Ovary (tissue), 3 donors: ENCODE measurements at regions not wholly inside any gene's neighbourhood (a gene's known extent, or its start where the extent isn't known, plus 50 kb on each side); places are given as distances from the start of the nearest gene placed in this dataset.

ENCODE experiments used
- CTCF ChIP-seq, 3 donors: fragments of 450-650 bp in 2 of 3; fragments of 200-600 bp in 1 of 3; IDR thresholded peaks; one replicate each; pipeline versions ENCODE4 v1.5.1 to v1.8.0; 2016 to 2022; ENCODE audit warnings: antibody characterized with exemption in 3 of 3, mild to moderate bottlenecking in 1 of 3
- EP300 ChIP-seq: sonication (generic); formaldehyde crosslinking; IDR thresholded peaks from one replicate; pipeline ENCODE4 v1.6.1; 2017; ENCODE audit warnings: antibody characterized with exemption
- POLR2A ChIP-seq: fragments of 450-650 bp; IDR thresholded peaks from one replicate; pipeline ENCODE4 v1.6.1; 2017; ENCODE audit warnings: antibody characterized with exemption, mild to moderate bottlenecking, moderate library complexity
- donor health status: DM: no; HTN: no; CAD: no.

- TF ChIP-seq CTCF (IDR thresholded peaks at IDR 0.05) (no peak), POLR2A (no peak), EP300 (no peak)
These were observed 94.5 kb upstream of the FOXP4 start for GRCh38 chr6:41451515-41452163.
